ENCODE measurements at regions not wholly inside any gene's neighbourhood (a gene's known extent, or its start where the extent isn't known, plus 50 kb on each side); places are given as distances from the start of the nearest gene placed in this dataset.

DNA sequence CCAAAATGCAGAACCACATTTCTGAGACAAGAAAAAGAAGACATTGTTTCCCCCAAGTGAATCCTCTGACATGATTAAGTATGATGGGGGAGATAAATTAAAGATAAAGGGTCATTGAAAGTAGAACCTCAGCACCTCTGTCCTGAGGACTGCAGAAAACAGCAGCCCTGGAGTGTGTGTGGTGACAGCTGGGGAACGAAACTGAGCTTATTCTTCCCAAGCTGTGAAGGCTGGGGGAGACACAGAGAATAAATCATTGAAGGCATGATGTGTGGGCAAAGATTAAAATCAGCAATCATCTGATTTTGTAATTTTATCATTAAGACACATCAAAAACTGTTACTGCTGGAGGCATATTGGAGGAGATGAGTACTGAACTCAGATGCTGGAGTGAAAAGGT lies 67.5 kb upstream of the GPR6 start:
- no peak for TF ChIP-seq CTCF (IDR thresholded peaks at IDR 0.05)
- no peak for TF ChIP-seq EZH2 (IDR thresholded peaks at IDR 0.05; ENCODE audit: borderline replicate concordance, insufficient read depth, low read depth, low read length, poor library complexity, severe bottlenecking)
